Activated CD4-positive, alpha-beta T cell treated with anti-CD3 and anti-CD28 coated beads for 4 hours (primary cell): ENCODE measurements at regions not wholly inside any gene's neighbourhood (a gene's known extent, or its start where the extent isn't known, plus 50 kb on each side); places are given as distances from the start of the nearest gene placed in this dataset.
"Not testable (repeated sequence)": the region's sequence is repeated elsewhere in the genome, so short reads cannot be mapped to it uniquely, and the experiment has no call there.

ENCODE experiments used
- DNase-seq, 2 donors: peaks; one replicate each; pipeline ENCODE4 v3.0.0-alpha.2; 2020

GRCh38 chr9:74115976-74116375 is 381.2 kb upstream of the RORB start:
- no peak for DNase-seq

GRCh38 chr9:74117151-74117550 is 380.0 kb upstream of the RORB start:
- no peak for DNase-seq

GRCh38 chr9:74117731-74118130 is 379.4 kb upstream of the RORB start:
- DNase-seq: no peak

- DNase-seq: no peak
Measured at GRCh38 chr9:74120061-74120460, 377.1 kb upstream of the RORB start.

- DNase-seq: no peak
Measured at GRCh38 chr9:74120470-74120869, 376.7 kb upstream of the RORB start.

- no peak for DNase-seq
Measured at GRCh38 chr9:74122216-74122615, 374.9 kb upstream of the RORB start.

- no peak for DNase-seq
Measured at GRCh38 chr9:74122661-74123060, 374.5 kb upstream of the RORB start.

GRCh38 chr9:74125941-74126340 is 371.2 kb upstream of the RORB start:
- DNase-seq: no peak

GRCh38 chr9:74132986-74133385 is 364.1 kb upstream of the RORB start:
- no peak for DNase-seq

- no peak for DNase-seq
Measured at GRCh38 chr9:74133921-74134320, 363.2 kb upstream of the RORB start.

GRCh38 chr9:74138182-74138581 is 359.0 kb upstream of the RORB start:
- no peak for DNase-seq

- DNase-seq: no peak
Measured at GRCh38 chr9:74140141-74140540, 357.0 kb upstream of the RORB start.

- no peak for DNase-seq
Measured at GRCh38 chr9:74147906-74148305, 349.2 kb upstream of the RORB start.

- DNase-seq: no peak
Measured at GRCh38 chr9:74172874-74173273, 324.3 kb upstream of the RORB start.

- DNase-seq: no peak
Measured at GRCh38 chr9:74173284-74173683, 323.9 kb upstream of the RORB start.

- DNase-seq: not testable (repeated sequence)
Measured at GRCh38 chr9:74197771-74198170, 299.4 kb upstream of the RORB start.

- no peak for DNase-seq
Measured at GRCh38 chr9:74205056-74205455, 292.1 kb upstream of the RORB start.

GRCh38 chr9:74218385-74219063 is 278.6 kb upstream of the RORB start:
- no peak for DNase-seq

- DNase-seq: no peak
Measured at GRCh38 chr9:74220327-74220726, 276.8 kb upstream of the RORB start.

- DNase-seq: no peak
Measured at GRCh38 chr9:74236857-74237256, 260.3 kb upstream of the RORB start.

GRCh38 chr9:74245866-74246497 is 251.2 kb upstream of the RORB start:
- DNase-seq: no peak

- DNase-seq: no peak
Measured at GRCh38 chr9:74255489-74255984, 241.6 kb upstream of the RORB start.

- DNase-seq: no peak
Measured at GRCh38 chr9:74275872-74276508, 221.1 kb upstream of the RORB start.

GRCh38 chr9:74277532-74277931 is 219.6 kb upstream of the RORB start:
- DNase-seq: no peak
